ENCODE measurements at regions not wholly inside any gene's neighbourhood (a gene's known extent, or its start where the extent isn't known, plus 50 kb on each side); places are given as distances from the start of the nearest gene placed in this dataset.

DNA sequence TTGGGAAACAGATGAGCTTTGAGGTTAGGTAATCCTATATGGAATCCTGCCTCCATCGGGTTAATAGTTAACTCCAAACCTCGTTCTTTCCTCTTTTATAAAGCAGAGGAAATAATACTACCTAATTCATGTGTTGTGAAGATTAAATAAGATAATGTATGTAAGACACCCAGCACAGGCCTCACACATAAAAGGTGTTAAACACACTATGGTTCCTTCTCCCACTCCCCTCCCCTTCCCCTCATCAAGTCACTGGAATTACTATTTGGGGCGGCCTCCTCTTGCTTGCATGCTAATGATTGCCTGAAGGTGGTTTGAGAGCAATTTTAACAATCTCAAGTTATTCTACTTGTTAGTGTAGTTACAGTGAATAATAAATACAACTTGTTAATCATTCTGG lies 404.4 kb upstream of the RASGEF1B start:
- TF ChIP-seq, protein P1, sequence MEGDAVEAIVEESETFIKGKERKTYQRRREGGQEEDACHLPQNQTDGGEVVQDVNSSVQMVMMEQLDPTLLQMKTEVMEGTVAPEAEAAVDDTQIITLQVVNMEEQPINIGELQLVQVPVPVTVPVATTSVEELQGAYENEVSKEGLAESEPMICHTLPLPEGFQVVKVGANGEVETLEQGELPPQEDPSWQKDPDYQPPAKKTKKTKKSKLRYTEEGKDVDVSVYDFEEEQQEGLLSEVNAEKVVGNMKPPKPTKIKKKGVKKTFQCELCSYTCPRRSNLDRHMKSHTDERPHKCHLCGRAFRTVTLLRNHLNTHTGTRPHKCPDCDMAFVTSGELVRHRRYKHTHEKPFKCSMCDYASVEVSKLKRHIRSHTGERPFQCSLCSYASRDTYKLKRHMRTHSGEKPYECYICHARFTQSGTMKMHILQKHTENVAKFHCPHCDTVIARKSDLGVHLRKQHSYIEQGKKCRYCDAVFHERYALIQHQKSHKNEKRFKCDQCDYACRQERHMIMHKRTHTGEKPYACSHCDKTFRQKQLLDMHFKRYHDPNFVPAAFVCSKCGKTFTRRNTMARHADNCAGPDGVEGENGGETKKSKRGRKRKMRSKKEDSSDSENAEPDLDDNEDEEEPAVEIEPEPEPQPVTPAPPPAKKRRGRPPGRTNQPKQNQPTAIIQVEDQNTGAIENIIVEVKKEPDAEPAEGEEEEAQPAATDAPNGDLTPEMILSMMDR (IDR thresholded peaks at IDR 0.05): no peak
- TF ChIP-seq POLR2A (IDR thresholded peaks at IDR 0.05): no peak

All from esophagus squamous epithelium (tissue), 4 donors.